Liver (tissue), 3 donors: ENCODE measurements at regions not wholly inside any gene's neighbourhood (a gene's known extent, or its start where the extent isn't known, plus 50 kb on each side); places are given as distances from the start of the nearest gene placed in this dataset.

Experiments
- EGR1 ChIP-seq, 2 donors: IDR thresholded peaks; 2 replicates each; pipeline ENCODE4 v1.6.1; 2016 to 2018; ENCODE audit warnings: antibody characterized with exemption in 2 of 2, low read depth in 2 of 2
- GABPA ChIP-seq, 2 donors: IDR thresholded peaks in 1 of 2; conservative IDR thresholded peaks in 1 of 2; 2 replicates each; pipeline ENCODE4 v1.6.1; 2016; ENCODE audit warnings: antibody characterized with exemption in 2 of 2, mild to moderate bottlenecking in 1 of 2, moderate library complexity in 1 of 2
- RXRA ChIP-seq, 2 donors: IDR thresholded peaks; 2 replicates each; pipeline ENCODE4 v1.6.1; 2017 to 2018; ENCODE audit warnings: antibody characterized with exemption in 2 of 2, mild to moderate bottlenecking in 1 of 2
- TAF1 ChIP-seq: conservative IDR thresholded peaks from 2 replicates; pipeline ENCODE4 v1.6.1; 2016; ENCODE audit warnings: antibody characterized with exemption, mild to moderate bottlenecking
- YY1 ChIP-seq: IDR thresholded peaks from 2 replicates; pipeline ENCODE4 v1.6.1; 2016; ENCODE audit warnings: antibody characterized with exemption, mild to moderate bottlenecking
- TF ChIP-seq, protein P1 (sequence below): fragments of 150-350 bp; IDR thresholded peaks from 2 replicates; pipeline ENCODE4 v1.5.1; 2017; ENCODE audit warnings: improper control_type of control experiment, low read depth, low read length; ENCODE audit not compliant: missing input control
- TF ChIP-seq, protein P2 (sequence below): IDR thresholded peaks from 2 replicates; pipeline ENCODE4 v1.6.1; 2016; ENCODE audit warnings: antibody characterized with exemption
- TF ChIP-seq, protein P3 (sequence below): IDR thresholded peaks from 2 replicates; pipeline ENCODE4 v1.6.1; 2016; ENCODE audit warnings: antibody characterized with exemption, mild to moderate bottlenecking
- TF ChIP-seq, protein P4 (sequence below): IDR thresholded peaks from 2 replicates; pipeline ENCODE4 v1.6.1; 2016; ENCODE audit warnings: antibody characterized with exemption
- donor health status: healthy.
- donor health status: healthy.

DNA sequence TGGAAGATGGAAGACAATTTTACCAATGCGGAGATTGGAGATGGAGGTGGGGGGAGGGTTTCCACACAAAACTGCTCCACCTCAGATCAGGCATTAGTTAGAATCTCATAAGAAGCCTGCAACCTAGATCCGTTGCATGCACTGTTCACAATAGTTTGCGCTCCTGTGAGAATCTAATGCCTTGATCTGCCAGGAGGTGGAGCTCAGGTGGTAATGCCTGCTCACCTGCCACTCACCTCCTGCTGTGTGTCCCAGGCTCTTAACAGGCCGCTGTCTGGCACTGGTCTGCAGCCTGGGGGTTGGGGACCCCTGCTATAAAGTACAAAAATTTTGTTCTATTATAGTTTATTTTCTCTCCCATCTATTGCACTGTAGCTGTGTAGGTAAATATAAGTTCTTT, 84.9 kb upstream of the FOXG1 start:
- TF ChIP-seq, protein P1, sequence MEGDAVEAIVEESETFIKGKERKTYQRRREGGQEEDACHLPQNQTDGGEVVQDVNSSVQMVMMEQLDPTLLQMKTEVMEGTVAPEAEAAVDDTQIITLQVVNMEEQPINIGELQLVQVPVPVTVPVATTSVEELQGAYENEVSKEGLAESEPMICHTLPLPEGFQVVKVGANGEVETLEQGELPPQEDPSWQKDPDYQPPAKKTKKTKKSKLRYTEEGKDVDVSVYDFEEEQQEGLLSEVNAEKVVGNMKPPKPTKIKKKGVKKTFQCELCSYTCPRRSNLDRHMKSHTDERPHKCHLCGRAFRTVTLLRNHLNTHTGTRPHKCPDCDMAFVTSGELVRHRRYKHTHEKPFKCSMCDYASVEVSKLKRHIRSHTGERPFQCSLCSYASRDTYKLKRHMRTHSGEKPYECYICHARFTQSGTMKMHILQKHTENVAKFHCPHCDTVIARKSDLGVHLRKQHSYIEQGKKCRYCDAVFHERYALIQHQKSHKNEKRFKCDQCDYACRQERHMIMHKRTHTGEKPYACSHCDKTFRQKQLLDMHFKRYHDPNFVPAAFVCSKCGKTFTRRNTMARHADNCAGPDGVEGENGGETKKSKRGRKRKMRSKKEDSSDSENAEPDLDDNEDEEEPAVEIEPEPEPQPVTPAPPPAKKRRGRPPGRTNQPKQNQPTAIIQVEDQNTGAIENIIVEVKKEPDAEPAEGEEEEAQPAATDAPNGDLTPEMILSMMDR: no peak
- no peak for TF ChIP-seq GABPA (IDR thresholded peaks at IDR 0.05 in 1 of 2, conservative IDR thresholded peaks at IDR 0.05 in 1 of 2)
- no peak for TF ChIP-seq EGR1 (IDR thresholded peaks at IDR 0.05; ENCODE audit: low read depth in 2 of 2)
- no peak for TF ChIP-seq YY1
- TF ChIP-seq, protein P2, sequence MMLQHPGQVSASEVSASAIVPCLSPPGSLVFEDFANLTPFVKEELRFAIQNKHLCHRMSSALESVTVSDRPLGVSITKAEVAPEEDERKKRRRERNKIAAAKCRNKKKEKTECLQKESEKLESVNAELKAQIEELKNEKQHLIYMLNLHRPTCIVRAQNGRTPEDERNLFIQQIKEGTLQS: no peak
- no peak for TF ChIP-seq TAF1
- TF ChIP-seq RXRA (IDR thresholded peaks at IDR 0.05): no peak
- TF ChIP-seq, protein P3, sequence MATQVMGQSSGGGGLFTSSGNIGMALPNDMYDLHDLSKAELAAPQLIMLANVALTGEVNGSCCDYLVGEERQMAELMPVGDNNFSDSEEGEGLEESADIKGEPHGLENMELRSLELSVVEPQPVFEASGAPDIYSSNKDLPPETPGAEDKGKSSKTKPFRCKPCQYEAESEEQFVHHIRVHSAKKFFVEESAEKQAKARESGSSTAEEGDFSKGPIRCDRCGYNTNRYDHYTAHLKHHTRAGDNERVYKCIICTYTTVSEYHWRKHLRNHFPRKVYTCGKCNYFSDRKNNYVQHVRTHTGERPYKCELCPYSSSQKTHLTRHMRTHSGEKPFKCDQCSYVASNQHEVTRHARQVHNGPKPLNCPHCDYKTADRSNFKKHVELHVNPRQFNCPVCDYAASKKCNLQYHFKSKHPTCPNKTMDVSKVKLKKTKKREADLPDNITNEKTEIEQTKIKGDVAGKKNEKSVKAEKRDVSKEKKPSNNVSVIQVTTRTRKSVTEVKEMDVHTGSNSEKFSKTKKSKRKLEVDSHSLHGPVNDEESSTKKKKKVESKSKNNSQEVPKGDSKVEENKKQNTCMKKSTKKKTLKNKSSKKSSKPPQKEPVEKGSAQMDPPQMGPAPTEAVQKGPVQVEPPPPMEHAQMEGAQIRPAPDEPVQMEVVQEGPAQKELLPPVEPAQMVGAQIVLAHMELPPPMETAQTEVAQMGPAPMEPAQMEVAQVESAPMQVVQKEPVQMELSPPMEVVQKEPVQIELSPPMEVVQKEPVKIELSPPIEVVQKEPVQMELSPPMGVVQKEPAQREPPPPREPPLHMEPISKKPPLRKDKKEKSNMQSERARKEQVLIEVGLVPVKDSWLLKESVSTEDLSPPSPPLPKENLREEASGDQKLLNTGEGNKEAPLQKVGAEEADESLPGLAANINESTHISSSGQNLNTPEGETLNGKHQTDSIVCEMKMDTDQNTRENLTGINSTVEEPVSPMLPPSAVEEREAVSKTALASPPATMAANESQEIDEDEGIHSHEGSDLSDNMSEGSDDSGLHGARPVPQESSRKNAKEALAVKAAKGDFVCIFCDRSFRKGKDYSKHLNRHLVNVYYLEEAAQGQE: no peak
- TF ChIP-seq, protein P4, sequence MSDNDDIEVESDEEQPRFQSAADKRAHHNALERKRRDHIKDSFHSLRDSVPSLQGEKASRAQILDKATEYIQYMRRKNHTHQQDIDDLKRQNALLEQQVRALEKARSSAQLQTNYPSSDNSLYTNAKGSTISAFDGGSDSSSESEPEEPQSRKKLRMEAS: no peak
